ENCODE measurements at regions not wholly inside any gene's neighbourhood (a gene's known extent, or its start where the extent isn't known, plus 50 kb on each side); places are given as distances from the start of the nearest gene placed in this dataset.
"Not testable (repeated sequence)": the region's sequence is repeated elsewhere in the genome, so short reads cannot be mapped to it uniquely, and the experiment has no call there.

DNA sequence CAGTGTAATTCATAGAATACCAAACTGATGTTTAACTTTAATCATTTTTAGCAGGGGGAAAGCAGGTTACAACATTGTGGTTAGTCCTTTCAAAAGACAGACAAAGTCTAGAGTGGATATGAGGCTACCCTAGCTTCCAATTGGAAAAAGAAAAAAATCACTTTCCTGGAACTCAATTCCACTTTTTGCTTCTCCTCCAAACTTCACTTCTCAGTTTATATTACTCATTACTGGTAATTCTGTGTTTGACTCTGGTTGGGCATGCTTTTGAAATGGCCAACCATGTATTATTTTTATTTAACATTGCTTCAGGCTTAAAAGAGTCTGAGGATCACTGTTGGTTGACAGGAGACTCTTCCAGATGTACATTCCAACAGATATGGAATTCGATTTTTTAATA is 84.8 kb downstream of the RAP2B start:
- Histone ChIP-seq H3K4me1 (ENCODE audit: control insufficient read depth, insufficient read depth, low read length) (no peaks in the 10 kb centered on the region), H3K4me3 (ENCODE audit: insufficient read depth, low read depth, low read length) (no peak overlapping the region), H3K27ac (ENCODE audit: insufficient read depth, low read depth, low read length, poor library complexity, severe bottlenecking) (no peak overlapping the region), H3K9me3 (ENCODE audit: control insufficient read depth, low read length) (no peaks in the 10 kb centered on the region), H3K27me3 (ENCODE audit: control insufficient read depth, insufficient read depth, low read length, poor library complexity, severe bottlenecking) (no peaks in the 10 kb centered on the region), H3K36me3 (ENCODE audit: control insufficient read depth, insufficient read depth, low read length) (no peaks in the 10 kb centered on the region)
- 96 to 100% methylated on average over 1 of the region's 1 CpG for WGBS, 2 experiments

DNA sequence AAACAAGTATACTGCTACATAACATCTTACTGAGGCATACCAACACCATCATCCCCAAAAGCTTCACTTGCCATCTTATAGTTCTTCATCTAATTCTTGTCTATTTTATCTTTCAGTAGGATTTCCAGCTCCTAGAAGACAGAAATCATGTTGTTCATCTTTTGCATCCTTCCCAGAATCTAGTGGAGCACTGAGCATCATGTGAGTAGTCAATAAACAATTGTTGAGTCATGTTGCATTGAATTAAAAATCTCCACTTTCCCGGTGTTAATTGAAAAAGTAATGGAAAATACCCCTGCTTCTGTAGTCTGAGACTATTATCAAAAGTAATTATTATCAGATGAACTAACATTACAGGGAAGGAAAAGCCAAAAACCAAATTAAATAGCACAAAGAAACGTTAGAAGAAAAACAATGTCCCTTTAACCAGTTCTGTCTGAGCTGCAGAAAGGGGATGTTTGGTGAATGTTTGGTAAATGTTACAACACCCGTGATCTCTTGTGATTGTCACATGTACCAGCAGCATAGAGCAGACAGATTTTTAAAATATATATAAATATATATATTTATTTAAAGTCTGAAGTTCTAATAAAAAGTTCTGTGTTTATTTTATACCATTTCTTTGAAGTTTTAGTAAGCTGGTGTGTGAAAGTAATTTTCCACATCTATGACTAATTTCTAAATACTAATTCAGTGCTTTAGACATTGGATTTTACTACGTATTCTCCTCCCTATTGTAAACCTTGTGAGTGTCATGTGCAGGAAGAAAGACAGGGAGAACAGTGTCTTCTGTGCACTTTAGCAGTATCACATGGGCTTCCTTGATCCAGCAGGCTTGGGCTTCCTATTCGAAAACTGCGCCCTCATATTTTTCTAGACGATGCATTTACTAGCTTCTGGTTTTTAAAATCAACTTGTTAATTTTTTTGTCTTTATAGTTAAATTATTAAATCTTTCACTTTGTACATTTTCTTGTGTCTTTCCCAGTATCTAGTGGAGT is 85.6 kb downstream of the RAP2B start:
- H3K27ac ChIP-seq (ENCODE audit: insufficient read depth, low read depth, low read length, poor library complexity, severe bottlenecking) = no peak overlapping the region
- 93 to 94% methylated on average over 4 to 5 of the region's 7 CpGs for WGBS, 2 experiments

DNA sequence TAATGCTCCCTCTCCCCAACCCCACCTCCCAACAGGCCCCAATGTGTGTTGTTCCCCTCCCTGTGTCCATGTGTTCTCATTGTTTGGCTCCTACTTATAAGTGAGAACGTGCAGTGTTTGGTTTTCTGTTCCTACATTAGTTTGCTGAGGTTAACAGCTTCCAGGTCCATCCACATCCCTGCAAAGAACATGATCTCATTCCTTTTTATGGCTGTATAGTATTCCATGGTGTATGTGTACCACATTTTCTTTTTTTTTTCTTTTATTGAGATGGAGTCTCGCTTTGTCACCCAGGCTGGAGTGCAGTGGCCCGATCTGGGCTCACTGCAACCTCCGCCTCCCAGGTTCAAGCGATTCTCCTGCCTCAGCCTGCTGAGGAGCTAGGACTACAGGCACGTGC is 86.8 kb downstream of the RAP2B start:
- H3K9me3 ChIP-seq (ENCODE audit: control insufficient read depth, low read length); H3K27ac ChIP-seq (ENCODE audit: insufficient read depth, low read depth, low read length, poor library complexity, severe bottlenecking); H3K4me1 ChIP-seq (ENCODE audit: control insufficient read depth, insufficient read depth, low read length); H3K4me3 ChIP-seq (ENCODE audit: insufficient read depth, low read depth, low read length); H3K36me3 ChIP-seq (ENCODE audit: control insufficient read depth, insufficient read depth, low read length); H3K27me3 ChIP-seq (ENCODE audit: control insufficient read depth, insufficient read depth, low read length, poor library complexity, severe bottlenecking): not testable (repeated sequence)
- WGBS, 2 experiments = 94 to 97% methylated on average over 6 of the region's 6 CpGs

More for the DNA sequence above, 85.6 kb downstream of the RAP2B start:
- Histone ChIP-seq H3K4me1 (ENCODE audit: control insufficient read depth, insufficient read depth, low read length) (no peaks in the 10 kb centered on the region), H3K9me3 (ENCODE audit: control insufficient read depth, low read length) (no peaks in the 10 kb centered on the region), H3K36me3 (ENCODE audit: control insufficient read depth, insufficient read depth, low read length) (no peaks in the 10 kb centered on the region), H3K4me3 (ENCODE audit: insufficient read depth, low read depth, low read length) (no peak overlapping the region), H3K27me3 (ENCODE audit: control insufficient read depth, insufficient read depth, low read length, poor library complexity, severe bottlenecking) (no peaks in the 10 kb centered on the region)

DNA sequence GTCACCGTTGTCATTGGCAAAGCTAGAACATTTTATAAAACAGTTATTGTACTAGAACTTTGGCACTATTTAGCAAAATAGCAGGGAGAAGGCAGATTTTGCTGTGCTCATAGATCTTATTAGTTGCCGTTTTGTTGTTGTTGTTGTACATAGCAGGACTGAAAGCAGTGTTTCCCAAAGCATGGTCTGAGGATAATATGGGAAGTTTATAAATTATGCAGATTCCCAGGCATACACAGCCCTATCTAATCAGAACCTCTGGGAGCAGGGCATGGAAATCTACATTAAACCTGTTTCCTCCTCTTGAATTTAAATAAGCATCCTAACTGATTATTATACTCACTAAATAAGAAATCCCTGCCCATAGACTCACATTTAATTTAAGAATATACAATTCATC is 87.9 kb downstream of the RAP2B start:
- H3K9me3 ChIP-seq (ENCODE audit: control insufficient read depth, low read length) = no peaks in the 10 kb centered on the region
- 93 to 95% methylated on average over 2 of the region's 2 CpGs for WGBS, 2 experiments
- no peak overlapping the region for H3K27ac ChIP-seq (ENCODE audit: insufficient read depth, low read depth, low read length, poor library complexity, severe bottlenecking)
- no peaks in the 10 kb centered on the region for H3K4me1 ChIP-seq (ENCODE audit: control insufficient read depth, insufficient read depth, low read length)
- no peaks in the 10 kb centered on the region for H3K27me3 ChIP-seq (ENCODE audit: control insufficient read depth, insufficient read depth, low read length, poor library complexity, severe bottlenecking)
- H3K4me3 ChIP-seq (ENCODE audit: insufficient read depth, low read depth, low read length) = no peak overlapping the region
- H3K36me3 ChIP-seq (ENCODE audit: control insufficient read depth, insufficient read depth, low read length) = no peaks in the 10 kb centered on the region

DNA sequence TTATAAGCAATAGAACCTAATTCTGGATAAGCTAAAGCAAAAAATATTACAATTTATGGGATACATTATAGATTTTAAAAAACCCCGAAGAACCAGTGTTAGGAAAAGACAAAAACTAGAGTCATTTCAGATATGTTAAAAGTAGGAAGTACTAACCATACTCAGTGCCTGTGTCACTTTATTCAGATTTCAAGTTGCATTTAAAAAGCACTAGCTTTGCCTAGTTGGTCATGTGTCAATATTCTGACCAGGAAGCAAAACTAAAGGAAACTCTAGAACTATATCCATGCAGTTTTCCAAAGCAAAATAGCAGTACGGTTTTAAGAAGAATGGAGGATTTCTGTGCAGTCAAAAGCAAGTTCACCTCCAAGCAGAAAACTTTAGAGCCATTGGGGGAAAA is 88.4 kb downstream of the RAP2B start:
- Histone ChIP-seq H3K4me3 (ENCODE audit: insufficient read depth, low read depth, low read length) (no peak overlapping the region), H3K27me3 (ENCODE audit: control insufficient read depth, insufficient read depth, low read length, poor library complexity, severe bottlenecking) (no peaks in the 10 kb centered on the region), H3K9me3 (ENCODE audit: control insufficient read depth, low read length) (no peaks in the 10 kb centered on the region), H3K36me3 (ENCODE audit: control insufficient read depth, insufficient read depth, low read length) (no peaks in the 10 kb centered on the region), H3K27ac (ENCODE audit: insufficient read depth, low read depth, low read length, poor library complexity, severe bottlenecking) (no peak overlapping the region), H3K4me1 (ENCODE audit: control insufficient read depth, insufficient read depth, low read length) (no peaks in the 10 kb centered on the region)
- WGBS, 2 experiments = 93 to 100% methylated on average over 1 to 2 of the region's 2 CpGs

DNA sequence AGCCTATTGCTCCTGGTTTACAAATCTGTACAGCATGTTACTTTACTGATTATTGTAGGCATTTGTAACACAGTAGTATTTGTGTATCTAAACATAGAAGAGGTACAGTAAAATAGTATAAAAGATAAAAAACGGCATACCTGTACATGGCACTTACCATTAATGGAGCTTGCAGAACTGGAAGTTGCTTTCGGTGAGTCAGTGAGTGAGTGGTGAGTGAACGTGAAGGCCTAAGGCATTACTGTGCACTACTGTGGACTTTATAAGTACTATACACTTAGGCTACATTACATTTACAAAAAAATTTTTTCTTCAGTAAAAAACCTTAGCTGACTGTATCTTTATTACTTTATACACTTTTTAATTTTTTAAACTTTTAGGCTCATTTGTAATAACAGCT is 90.9 kb downstream of the RAP2B start:
- 84 to 95% methylated on average over 3 of the region's 3 CpGs for WGBS, 2 experiments
- H3K4me1 ChIP-seq (ENCODE audit: control insufficient read depth, insufficient read depth, low read length) = no peaks in the 10 kb centered on the region
- H3K27ac ChIP-seq (ENCODE audit: insufficient read depth, low read depth, low read length, poor library complexity, severe bottlenecking) = no peak overlapping the region

DNA sequence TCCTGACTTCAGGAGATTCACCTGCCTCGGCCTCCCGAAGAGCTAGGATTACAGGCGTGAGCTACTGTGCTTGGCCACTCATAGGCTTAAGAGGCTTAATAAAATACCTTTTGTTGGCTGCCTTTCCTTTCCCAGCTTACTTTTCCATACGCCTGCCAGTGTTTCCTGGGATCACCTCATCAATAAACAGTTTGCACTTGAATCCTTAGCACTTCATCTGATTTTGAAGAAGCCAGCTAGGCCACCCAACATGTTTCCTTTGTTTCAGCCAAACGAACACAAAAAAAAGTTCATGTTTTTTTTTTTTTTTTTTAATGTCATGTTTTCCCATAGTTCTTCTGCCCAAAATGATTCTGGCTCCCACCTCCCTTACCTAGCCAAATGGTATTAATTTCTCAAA is 92.3 kb downstream of the RAP2B start:
- no peaks in the 10 kb centered on the region for H3K4me1 ChIP-seq (ENCODE audit: control insufficient read depth, insufficient read depth, low read length)
- no peak overlapping the region for H3K27ac ChIP-seq (ENCODE audit: insufficient read depth, low read depth, low read length, poor library complexity, severe bottlenecking)
- 86 to 92% methylated on average over 5 of the region's 5 CpGs for WGBS, 2 experiments
- H3K9me3 ChIP-seq (ENCODE audit: control insufficient read depth, low read length) = no peaks in the 10 kb centered on the region
- H3K27me3 ChIP-seq (ENCODE audit: control insufficient read depth, insufficient read depth, low read length, poor library complexity, severe bottlenecking) = no peaks in the 10 kb centered on the region
- no peak overlapping the region for H3K4me3 ChIP-seq (ENCODE audit: insufficient read depth, low read depth, low read length)
- no peaks in the 10 kb centered on the region for H3K36me3 ChIP-seq (ENCODE audit: control insufficient read depth, insufficient read depth, low read length)

More for the DNA sequence above, 90.9 kb downstream of the RAP2B start:
- Histone ChIP-seq H3K36me3 (ENCODE audit: control insufficient read depth, insufficient read depth, low read length) (no peaks in the 10 kb centered on the region), H3K4me3 (ENCODE audit: insufficient read depth, low read depth, low read length) (no peak overlapping the region), H3K27me3 (ENCODE audit: control insufficient read depth, insufficient read depth, low read length, poor library complexity, severe bottlenecking) (no peaks in the 10 kb centered on the region), H3K9me3 (ENCODE audit: control insufficient read depth, low read length) (no peaks in the 10 kb centered on the region)

DNA sequence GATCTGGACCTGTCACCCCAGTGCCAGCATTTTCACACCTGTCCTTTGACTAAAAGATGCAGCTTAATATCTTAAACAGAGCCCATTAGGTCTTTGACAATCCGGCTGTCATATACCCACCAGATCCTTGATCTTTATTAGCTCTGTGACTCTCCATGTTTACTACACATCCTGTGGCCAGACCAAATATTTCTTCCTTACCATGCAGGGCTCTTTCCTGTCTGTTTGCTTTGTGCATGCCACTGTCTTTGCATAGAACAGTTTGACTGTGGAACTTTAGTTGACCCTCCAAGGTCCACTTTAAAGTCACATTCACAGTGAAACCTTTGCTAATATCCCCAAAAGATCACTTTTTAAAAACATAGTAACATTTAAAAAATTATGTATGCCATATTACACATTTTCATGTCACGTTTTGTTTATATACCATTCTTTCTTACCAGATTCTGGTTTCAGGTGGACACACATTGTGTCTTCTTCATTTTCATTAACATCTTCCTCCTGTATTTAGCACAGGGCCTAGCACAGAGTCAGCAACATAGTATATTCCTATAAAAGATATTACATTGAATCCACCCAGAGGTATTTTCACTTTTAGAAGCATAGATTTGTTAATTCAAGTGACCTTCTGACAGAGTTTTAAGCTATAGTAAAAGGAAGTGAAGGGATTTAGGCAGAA is 95.8 kb downstream of the RAP2B start:
- H3K36me3 ChIP-seq (ENCODE audit: control insufficient read depth, insufficient read depth, low read length) = no peaks in the 10 kb centered on the region
- no peaks in the 10 kb centered on the region for H3K4me1 ChIP-seq (ENCODE audit: control insufficient read depth, insufficient read depth, low read length)
- no peaks in the 10 kb centered on the region for H3K27me3 ChIP-seq (ENCODE audit: control insufficient read depth, insufficient read depth, low read length, poor library complexity, severe bottlenecking)
- H3K9me3 ChIP-seq (ENCODE audit: control insufficient read depth, low read length) = no peaks in the 10 kb centered on the region
- no peak overlapping the region for H3K4me3 ChIP-seq (ENCODE audit: insufficient read depth, low read depth, low read length)
- no peak overlapping the region for H3K27ac ChIP-seq (ENCODE audit: insufficient read depth, low read depth, low read length, poor library complexity, severe bottlenecking)
- WGBS, 2 experiments = 89 to 92% methylated on average over 2 of the region's 2 CpGs

DNA sequence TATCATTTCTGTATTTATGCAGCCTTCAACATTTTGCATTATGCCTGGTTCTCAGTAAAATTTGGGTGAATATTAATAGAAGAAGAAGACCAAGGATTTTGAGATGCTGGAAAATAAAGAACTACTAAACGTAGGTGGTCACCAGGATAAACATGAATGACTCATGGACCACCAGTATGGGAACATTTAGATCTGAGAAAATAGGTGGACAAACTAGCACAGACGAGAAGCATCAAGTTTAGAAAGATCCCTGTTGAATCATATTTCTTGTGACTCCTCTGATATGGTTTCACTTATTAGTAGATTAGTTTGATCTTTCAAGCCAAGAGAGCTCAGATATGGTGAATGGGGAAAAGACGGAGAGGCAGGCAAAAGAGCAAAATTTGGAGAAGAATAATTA is 97.9 kb downstream of the RAP2B start:
- H3K36me3 ChIP-seq (ENCODE audit: control insufficient read depth, insufficient read depth, low read length) = no peaks in the 10 kb centered on the region
- no peaks in the 10 kb centered on the region for H3K27me3 ChIP-seq (ENCODE audit: control insufficient read depth, insufficient read depth, low read length, poor library complexity, severe bottlenecking)
- no peak overlapping the region for H3K4me3 ChIP-seq (ENCODE audit: insufficient read depth, low read depth, low read length)
- no peak overlapping the region for H3K27ac ChIP-seq (ENCODE audit: insufficient read depth, low read depth, low read length, poor library complexity, severe bottlenecking)
- WGBS, 2 experiments = 91 to 93% methylated on average over 2 to 3 of the region's 3 CpGs
- no peaks in the 10 kb centered on the region for H3K9me3 ChIP-seq (ENCODE audit: control insufficient read depth, low read length)
- no peaks in the 10 kb centered on the region for H3K4me1 ChIP-seq (ENCODE audit: control insufficient read depth, insufficient read depth, low read length)

DNA sequence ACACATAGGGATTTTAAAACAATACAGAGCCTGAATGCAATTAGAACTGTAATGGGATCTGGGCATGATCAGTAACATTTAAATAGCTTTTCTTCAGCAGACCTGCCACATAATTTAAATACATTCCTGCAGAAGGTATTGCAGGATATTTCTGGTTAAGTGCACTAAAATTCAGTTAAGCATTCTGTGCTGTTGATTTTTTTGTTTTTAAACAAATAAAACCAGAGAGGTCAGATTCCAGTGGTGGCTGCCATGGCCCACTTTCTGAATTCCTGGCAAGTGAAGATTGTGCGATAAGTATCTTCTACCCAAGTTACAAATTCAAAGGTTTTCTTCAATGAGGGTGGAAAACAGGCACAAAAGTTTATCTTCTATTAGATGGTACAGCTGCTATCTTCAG is 98.7 kb downstream of the RAP2B start:
- Histone ChIP-seq H3K27me3 (ENCODE audit: control insufficient read depth, insufficient read depth, low read length, poor library complexity, severe bottlenecking) (no peaks in the 10 kb centered on the region), H3K4me1 (ENCODE audit: control insufficient read depth, insufficient read depth, low read length) (no peaks in the 10 kb centered on the region), H3K4me3 (ENCODE audit: insufficient read depth, low read depth, low read length) (no peak overlapping the region), H3K9me3 (ENCODE audit: control insufficient read depth, low read length) (no peaks in the 10 kb centered on the region), H3K36me3 (ENCODE audit: control insufficient read depth, insufficient read depth, low read length) (no peaks in the 10 kb centered on the region), H3K27ac (ENCODE audit: insufficient read depth, low read depth, low read length, poor library complexity, severe bottlenecking) (no peak overlapping the region)
- WGBS, 2 experiments = 95 to 100% methylated on average over 1 of the region's 1 CpG
